Forelimb muscle (tissue), 1 donor: ENCODE measurements at regions not wholly inside any gene's neighbourhood (a gene's known extent, or its start where the extent isn't known, plus 50 kb on each side); places are given as distances from the start of the nearest gene placed in this dataset.

Experiments
- DNase-seq: peaks from one replicate; pipeline ENCODE4 v3.0.0-alpha.2; 2013; ENCODE audit warnings: low read depth

- DNase-seq, result no peak
Measured at GRCh38 chr3:30354972-30355371, 251.4 kb upstream of the TGFBR2 start.

DNA sequence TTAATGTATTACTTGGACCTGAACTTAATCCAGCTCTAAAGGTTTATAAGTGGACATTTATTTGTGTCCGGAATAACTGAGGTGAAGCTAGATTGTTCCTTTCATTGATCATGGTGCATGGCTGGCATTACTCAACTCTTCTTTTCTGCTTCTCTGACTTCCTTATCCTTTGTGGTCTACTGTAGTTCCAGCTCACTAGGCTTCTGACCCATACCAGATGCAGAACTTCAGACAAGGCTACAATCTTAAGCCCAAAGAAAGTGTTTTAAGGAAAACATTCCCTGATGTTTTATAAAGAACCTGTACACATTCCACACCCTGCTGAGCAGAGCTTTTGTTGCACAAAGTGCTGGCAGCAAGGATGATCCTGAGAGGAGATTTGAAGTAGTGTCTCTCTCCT is 250.8 kb upstream of the TGFBR2 start:
- no peak for DNase-seq

DNA sequence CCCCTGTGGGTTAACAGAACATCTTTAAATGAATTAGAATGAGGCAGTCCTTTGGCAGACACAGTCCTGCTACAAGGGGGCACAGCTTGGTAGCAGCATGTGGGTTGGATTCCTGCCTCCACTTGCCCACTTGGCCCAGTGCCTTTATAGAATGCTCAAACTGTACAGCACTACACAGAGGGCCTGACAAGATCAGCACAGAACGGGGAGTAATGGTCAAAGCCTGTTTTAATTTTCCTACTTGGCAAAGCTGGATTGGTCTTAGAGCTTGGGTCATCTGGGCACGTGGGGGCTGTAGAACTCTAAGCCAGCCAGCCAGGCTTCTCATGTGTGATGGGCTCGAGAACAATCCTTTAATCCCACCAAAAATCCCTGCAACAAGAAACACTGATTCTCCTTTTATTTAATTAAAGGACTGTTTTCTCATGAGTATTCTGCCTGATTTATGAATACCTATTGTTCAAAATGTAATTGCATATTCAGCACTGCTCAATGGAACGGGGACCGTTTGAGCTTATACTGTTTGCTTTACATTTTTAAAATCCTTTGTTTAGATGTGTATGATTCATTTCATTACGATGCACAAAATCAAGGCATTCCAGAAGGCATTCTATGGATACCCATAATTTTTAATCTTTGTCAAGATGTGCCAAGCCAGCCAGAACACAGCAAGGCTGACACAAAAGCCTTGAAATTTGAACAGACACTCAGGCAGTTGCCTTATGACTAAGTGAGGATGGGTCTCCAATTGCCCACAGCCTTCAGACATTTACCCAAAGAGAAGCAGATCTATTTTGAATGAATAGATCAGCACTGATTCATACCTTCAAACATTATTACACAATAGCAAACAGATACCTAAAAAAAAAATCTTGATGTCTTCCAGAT is 249.3 kb upstream of the TGFBR2 start:
- DNase-seq, result no peak

GRCh38 chr3:30357897-30358296 is 248.5 kb upstream of the TGFBR2 start:
- DNase-seq, result no peak

DNA sequence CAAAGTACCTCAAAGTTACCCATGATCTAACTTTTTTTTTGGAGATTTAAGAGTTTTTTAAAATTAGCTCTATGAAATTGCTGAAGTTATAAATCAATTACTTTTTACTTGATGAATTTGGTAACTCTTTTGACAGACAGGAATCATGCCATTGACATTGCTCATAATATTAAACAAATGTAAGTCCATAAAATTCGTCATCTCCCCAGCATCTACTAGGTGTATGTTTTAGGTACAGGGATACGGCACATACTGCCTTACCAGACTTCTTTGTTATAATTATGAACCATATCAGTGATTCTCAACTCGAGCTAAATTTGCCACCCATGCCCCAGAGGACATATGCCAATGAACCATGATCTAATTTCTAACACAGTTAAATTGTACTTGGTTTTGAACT is 247.5 kb upstream of the TGFBR2 start:
- no peak for DNase-seq

DNA sequence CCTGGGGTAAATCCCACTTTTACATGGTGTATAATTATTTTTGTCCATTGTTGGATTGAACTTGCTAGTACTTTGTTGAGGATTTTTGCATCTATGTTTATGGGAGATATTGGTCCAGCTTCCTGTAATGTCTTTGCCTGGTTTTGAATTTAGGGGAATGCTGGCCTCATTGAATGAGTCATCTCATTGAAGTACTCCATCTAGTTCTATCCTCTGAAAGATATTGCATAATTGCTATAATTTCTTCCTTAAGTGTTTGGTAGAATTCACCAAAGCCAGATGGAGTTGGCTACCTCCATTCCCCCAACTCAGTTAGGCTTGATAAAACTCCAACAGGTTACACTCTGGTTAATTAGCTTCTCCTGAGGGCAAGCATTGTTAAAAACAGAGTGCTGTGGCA is 237.4 kb upstream of the TGFBR2 start:
- no peak for DNase-seq

- no peak for DNase-seq
Measured at GRCh38 chr3:30370681-30371271, 235.6 kb upstream of the TGFBR2 start.

DNA sequence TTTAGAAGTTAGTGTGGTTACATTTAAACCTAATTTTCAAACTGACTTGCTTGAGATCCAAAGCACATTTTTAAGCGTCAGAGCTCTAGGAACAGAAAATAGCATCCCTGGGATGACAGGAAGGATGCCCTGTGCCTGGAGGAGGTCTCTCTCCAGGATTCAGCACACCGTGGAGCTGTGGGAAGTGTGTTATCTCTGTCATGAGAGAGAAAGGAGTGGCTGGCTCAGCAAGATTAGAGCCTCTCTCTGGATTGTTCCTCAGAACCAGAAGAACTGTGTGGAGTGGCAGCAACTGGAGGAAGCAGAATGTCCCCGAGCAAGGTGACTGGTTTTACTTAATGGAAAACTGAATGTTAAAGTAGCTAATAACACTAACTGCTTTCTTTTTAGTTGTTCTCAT is 233.6 kb upstream of the TGFBR2 start:
- DNase-seq, result no peak

DNA sequence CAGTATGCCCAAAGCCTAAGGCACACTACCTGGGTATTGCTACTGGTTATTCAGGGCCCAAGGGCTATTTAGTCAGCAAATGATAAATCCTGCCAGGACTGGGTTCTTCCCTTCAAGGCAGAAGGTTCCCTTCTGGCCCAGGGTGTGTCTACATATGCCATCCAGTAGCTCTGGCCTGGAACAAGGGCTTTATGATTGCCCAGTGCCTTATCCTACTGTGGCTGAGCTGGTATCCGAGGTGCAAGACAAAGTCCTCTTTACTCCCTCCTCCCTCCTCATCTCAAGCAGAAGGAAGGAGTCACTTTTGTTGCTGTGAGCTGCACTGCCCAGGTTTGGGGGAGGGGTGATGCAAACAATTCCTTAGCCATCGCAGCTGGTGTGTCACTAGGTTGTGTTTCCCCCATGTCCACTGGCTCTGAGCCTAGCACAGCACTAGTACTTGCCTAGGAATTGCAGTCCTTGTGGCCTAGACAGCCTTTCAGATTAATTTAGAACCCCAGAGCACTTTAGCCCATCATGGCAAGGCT is 221.8 kb upstream of the TGFBR2 start:
- DNase-seq, result no peak

DNA sequence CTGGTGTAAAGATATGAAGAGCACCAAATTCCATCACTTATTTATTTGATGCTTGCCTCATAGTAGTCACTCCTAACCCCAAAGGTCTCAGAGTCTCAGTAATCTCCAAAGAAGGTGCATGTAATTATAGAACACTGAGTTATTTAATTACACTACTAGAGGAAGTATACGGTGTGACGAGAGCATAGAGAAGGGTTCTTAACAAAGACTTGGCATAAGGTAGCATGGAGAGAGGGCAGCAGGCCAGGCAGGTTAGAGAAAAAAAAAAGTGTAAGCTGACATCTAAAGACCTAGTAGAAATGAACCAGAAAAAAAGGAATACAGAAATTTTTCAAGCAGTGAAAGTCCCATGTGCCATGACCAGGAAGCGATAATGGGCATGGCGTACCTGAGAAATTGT is 213.3 kb upstream of the TGFBR2 start:
- DNase-seq, result no peak

- no peak for DNase-seq
Measured at GRCh38 chr3:30397030-30397429, 209.4 kb upstream of the TGFBR2 start.

DNA sequence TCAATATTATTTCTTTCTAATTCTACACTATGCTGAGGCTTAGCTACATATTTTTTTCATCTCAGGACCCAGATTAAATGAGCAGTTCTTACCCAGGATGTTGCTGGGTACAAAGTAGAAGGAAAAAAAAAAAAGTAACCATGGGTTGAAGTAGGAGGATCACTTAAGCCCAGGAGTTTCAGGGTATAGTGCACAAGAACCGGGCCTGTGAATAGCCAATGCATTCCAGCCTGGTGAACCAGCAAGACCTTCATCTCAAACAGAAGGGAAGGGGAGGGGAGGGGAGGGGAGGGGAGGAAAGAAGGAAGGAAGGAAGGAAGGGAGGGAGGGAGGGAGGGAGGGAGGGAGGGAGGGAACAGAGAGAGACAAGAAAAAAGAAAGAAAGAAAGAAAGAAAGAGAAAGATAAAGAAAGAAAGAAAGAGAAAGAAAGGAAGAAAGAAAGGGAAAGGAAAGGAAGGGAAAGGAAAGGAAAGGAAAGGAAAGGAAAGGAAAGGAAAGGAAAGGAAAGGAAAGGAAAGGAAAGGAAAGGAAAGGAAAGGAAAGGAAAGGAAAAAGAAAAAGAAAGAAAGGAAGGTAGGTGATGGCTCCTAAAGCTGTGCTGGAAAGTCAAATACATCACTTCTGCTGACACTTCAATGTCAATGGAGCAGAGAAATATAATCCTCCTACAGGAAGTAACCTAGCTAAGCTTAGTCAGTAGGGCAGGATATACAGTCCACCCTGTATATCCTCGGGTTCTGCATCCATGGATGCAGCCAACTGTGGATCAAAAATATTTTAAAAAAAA is 206.8 kb upstream of the TGFBR2 start:
- no peak for DNase-seq

DNA sequence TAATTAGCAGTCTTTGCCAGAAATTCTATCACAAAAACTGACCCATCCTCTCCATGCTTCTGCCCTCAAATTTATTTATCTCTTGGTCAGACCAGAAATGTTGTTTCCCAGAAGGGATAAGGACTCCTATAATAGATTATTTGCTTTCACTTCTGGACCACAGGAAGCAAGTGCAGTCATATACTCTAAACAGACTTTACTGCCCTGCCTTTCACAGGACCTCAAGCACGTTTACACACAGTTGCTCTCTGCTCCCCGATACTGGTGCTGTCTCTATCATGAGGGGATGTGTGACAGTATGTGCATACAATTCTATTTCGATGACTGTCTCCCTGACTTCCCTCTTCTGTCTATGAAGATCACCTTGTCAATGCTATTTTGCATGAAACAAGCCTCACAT is 205.5 kb upstream of the TGFBR2 start:
- no peak for DNase-seq

DNA sequence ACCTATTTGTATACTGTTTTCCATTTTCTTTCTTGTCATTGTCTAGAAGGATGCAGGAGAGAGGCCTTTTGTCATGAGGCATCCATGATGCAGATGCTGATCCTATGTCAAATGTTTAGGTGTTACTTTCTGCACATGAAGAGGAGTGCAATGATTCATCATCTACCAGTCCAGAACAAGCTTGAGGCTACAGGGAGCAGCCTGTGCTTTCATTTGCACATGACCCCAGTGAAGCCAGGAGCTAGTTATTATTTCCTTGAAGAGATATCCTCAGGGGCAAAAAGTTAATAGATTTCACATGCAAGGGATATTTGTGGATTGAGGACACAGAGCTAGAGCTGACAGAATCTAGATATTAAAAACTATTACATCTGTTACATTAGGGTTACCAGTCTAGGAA is 204.4 kb upstream of the TGFBR2 start:
- DNase-seq, result peak; percentile 28

DNA sequence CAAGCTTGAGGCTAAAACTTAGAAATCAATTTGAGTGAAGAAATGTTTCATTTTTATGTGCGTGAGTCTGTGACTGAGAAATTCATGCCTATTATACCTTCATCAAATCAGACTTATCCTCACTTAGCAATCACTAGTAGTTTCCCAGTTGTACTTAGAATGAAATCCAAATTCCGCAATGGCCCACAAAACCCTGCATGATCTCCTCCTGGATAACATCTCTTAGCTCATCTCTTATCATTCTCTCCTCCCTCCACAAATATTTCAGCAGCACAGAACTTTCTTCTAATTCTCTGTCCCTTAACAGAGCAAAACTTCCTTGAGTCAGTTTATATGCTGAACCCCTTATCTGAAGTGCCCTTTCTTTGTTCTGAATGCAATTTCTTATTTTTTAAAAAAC is 198.8 kb upstream of the TGFBR2 start:
- DNase-seq, result no peak

GRCh38 chr3:30408105-30408557 is 198.3 kb upstream of the TGFBR2 start:
- DNase-seq, result no peak

GRCh38 chr3:30418443-30418842 is 188.0 kb upstream of the TGFBR2 start:
- DNase-seq, result no peak

GRCh38 chr3:30421266-30421665 is 185.1 kb upstream of the TGFBR2 start:
- DNase-seq, result no peak

GRCh38 chr3:30426293-30426993 is 180.0 kb upstream of the TGFBR2 start:
- DNase-seq, result peak; percentile 51

DNA sequence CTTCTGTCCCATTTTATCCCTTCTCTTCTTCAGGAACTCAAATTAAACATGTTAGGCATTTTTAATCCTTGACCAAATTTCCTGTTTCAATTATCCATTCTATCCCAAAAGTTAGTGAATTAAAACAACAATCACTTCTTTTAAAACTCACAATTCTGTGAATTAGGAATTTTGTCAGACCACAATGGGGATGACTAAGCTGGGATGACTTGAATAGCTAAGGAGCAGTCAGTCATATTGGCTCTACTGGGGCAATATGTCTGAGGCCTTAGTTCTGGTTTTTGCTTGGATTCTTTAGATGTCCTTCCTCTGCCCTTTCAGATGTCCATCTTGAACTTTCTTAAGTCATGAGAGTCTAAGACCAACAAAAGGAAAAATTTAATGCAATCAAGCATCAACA is 178.2 kb upstream of the TGFBR2 start:
- DNase-seq, result no peak

DNA sequence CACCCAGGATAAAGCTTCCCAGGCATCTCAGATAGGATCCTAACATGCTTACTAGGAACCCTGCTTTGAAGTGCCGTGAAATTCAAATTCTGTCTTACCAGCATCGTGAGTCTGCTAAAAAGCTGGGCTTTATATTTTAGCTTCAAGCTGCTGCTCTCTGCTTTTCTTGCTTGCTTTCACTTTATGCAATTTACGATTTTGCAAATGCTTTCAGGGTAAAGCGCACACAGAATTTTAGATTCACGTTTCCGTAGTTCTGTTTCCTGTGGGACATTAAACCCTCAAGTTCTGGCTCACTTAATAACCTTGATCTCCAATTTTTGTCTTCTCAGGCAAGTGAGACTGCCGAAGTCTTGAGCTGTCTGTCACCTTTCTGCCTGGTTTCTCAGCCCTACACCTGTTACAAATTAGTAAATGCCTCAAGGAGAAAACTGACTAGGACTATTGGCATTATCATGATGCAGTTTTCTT is 170.5 kb upstream of the TGFBR2 start:
- no peak for DNase-seq

- no peak for DNase-seq
Measured at GRCh38 chr3:30437171-30437601, 169.2 kb upstream of the TGFBR2 start.
